Testis (tissue), 2 donors: ENCODE measurements at regions not wholly inside any gene's neighbourhood (a gene's known extent, or its start where the extent isn't known, plus 50 kb on each side); places are given as distances from the start of the nearest gene placed in this dataset.
"Not testable (repeated sequence)": the region's sequence is repeated elsewhere in the genome, so short reads cannot be mapped to it uniquely, and the experiment has no call there.

ENCODE experiments used
- DNase-seq: peaks from one replicate; pipeline ENCODE4 v3.0.0-alpha.2; 2019
- H3K27ac ChIP-seq, 2 donors: fragments of 200-600 bp; sonication (generic); one replicate each; pipeline ENCODE4 v1.5.1; 2019
- H3K27me3 ChIP-seq: fragments of 200-600 bp; sonication (generic); one replicate; pipeline ENCODE4 v1.5.1; 2019
- H3K36me3 ChIP-seq: fragments of 200-600 bp; sonication (generic); one replicate; pipeline ENCODE4 v1.5.1; 2017; ENCODE audit warnings: low read depth; ENCODE audit errors: missing control alignments
- H3K4me1 ChIP-seq: fragments of 200-600 bp; sonication (generic); one replicate; pipeline ENCODE4 v1.5.1; 2019
- H3K4me3 ChIP-seq, 2 donors: fragments of 200-600 bp; sonication (generic); one replicate each; pipeline ENCODE4 v1.5.1; 2017 to 2019
- H3K9me3 ChIP-seq: fragments of 200-600 bp; sonication (generic); one replicate; pipeline ENCODE4 v1.5.1; 2017
- CTCF ChIP-seq, 3 experiments: fragments of 450-650 bp in 2 of 3; fragments of 200-600 bp in 1 of 3; sonication (generic) in 1 of 3; IDR thresholded peaks; one replicate each; pipeline ENCODE4 v1.5.1; 2016 to 2019; ENCODE audit warnings: antibody characterized with exemption in 3 of 3, mild to moderate bottlenecking in 2 of 3, moderate library complexity in 1 of 3
- POLR2A ChIP-seq: fragments of 450-650 bp; IDR thresholded peaks from one replicate; pipeline ENCODE4 v1.6.1; 2017; ENCODE audit warnings: antibody characterized with exemption, mild to moderate bottlenecking, moderate library complexity
- WGBS, 2 donors: methylation state at CpG; one replicate each; pipeline ENCODE4 v1.1.5; 2018; 5-methylcytosine and 5-hydroxymethylcytosine counted together
- intact Hi-C: fragments of 100-400 bp; cut with DNase I; formaldehyde crosslinking; loops from one replicate; pipeline ENCODE4 v1.15.1; 2023; ENCODE audit warnings: low total_unique reads

- H3K27me3 ChIP-seq, intact Hi-C loops, H3K36me3 ChIP-seq, H3K9me3 ChIP-seq, H3K4me3 ChIP-seq, H3K4me1 ChIP-seq, DNase-seq, H3K27ac ChIP-seq: not testable (repeated sequence)
- WGBS, 2 donors: 89 to 100% methylated on average over 4 to 6 of the region's 6 CpGs
These were observed 61.7 kb downstream of the DMRTA1 start for GRCh38 chr9:22508354-22508753.

DNA sequence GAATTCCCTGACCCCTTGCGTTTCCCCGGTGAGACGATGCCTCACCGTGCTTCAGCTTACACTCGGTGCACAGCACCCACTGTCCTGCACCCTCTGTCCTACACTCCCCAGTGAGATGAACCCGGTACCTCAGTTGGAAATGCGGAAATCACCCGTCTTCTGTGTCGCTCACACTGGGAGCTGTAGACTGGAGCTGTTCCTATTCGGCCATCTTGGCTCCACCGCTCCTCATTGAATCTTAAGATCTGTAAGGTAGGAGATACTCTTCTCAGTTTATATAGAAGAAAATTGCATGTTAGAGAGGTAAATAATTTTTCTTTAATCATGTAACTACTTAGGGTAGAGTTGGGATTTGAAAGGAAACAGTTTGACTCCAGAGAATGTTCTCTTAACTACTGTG is 62.2 kb downstream of the DMRTA1 start:
- TF ChIP-seq CTCF (IDR thresholded peaks at IDR 0.05) (no peak), POLR2A (no peak)
- 83 to 85% methylated on average over 10 to 11 of the region's 11 CpGs for WGBS, 2 donors
- no peaks in the 10 kb centered on the region for H3K36me3 ChIP-seq
- no peak for DNase-seq
- H3K4me1 ChIP-seq: no peaks in the 10 kb centered on the region
- no peak overlapping the region for H3K4me3 ChIP-seq
- no peaks in the 10 kb centered on the region for H3K27me3 ChIP-seq
- H3K27ac ChIP-seq: no peak overlapping the region
- no peaks in the 10 kb centered on the region for H3K9me3 ChIP-seq
- intact Hi-C loops: no loop called here

- intact Hi-C loops: no loop called here
- WGBS, 2 donors: 64 to 82% methylated on average over 3 of the region's 3 CpGs
- Histone ChIP-seq H3K9me3 (no peaks in the 10 kb centered on the region), H3K4me3 (no peak overlapping the region), H3K36me3 (no peaks in the 10 kb centered on the region), H3K4me1 (no peaks in the 10 kb centered on the region), H3K27ac (no peak overlapping the region), H3K27me3 (no peaks in the 10 kb centered on the region)
- no peak for TF ChIP-seq POLR2A
- no peak for TF ChIP-seq CTCF (IDR thresholded peaks at IDR 0.05)
- no peak for DNase-seq
These were observed 65.9 kb downstream of the DMRTA1 start for GRCh38 chr9:22512495-22512894.

- no peaks in the 10 kb centered on the region for H3K4me1 ChIP-seq
- no peaks in the 10 kb centered on the region for H3K36me3 ChIP-seq
- H3K27me3 ChIP-seq: no peaks in the 10 kb centered on the region
- no peak overlapping the region for H3K27ac ChIP-seq
- TF ChIP-seq CTCF (IDR thresholded peaks at IDR 0.05) (no peak), POLR2A (no peak)
- DNase-seq: no peak
- no peaks in the 10 kb centered on the region for H3K9me3 ChIP-seq
- H3K4me3 ChIP-seq: no peak overlapping the region
- intact Hi-C loops: no loop called here
These were observed 68.2 kb downstream of the DMRTA1 start for GRCh38 chr9:22514871-22515270.

GRCh38 chr9:22522206-22522740 is 75.6 kb downstream of the DMRTA1 start:
- WGBS, 2 donors: 69 to 73% methylated on average over 5 of the region's 5 CpGs
- Histone ChIP-seq H3K36me3 (no peaks in the 10 kb centered on the region), H3K4me3 (no peak overlapping the region), H3K4me1 (no peaks in the 10 kb centered on the region), H3K9me3 (no peaks in the 10 kb centered on the region), H3K27me3 (no peaks in the 10 kb centered on the region), H3K27ac (no peak overlapping the region)
- intact Hi-C loops: no loop called here
- no peak for TF ChIP-seq CTCF (IDR thresholded peaks at IDR 0.05)
- no peak for TF ChIP-seq POLR2A
- no peak for DNase-seq
